Right cardiac atrium (tissue), 5 donors: ENCODE measurements at regions not wholly inside any gene's neighbourhood (a gene's known extent, or its start where the extent isn't known, plus 50 kb on each side); places are given as distances from the start of the nearest gene placed in this dataset.

Source experiments
- ATAC-seq, 2 donors: fragments of 200-7000 bp; cut with Tn5 transposase; one replicate each; pipeline versions ENCODE4 v1.8.0 to v1.9.1; 2020; ENCODE audit warnings: moderate library complexity in 2 of 2, mild to moderate bottlenecking in 1 of 2
- DNase-seq, 3 donors: peaks; one replicate each; pipeline ENCODE4 v3.0.0-alpha.2; 2020
- H3K27ac ChIP-seq: one replicate; pipeline ENCODE4 v1.5.1; 2013; ENCODE audit warnings: mild to moderate bottlenecking, low read length, control low read depth, moderate library complexity
- H3K27me3 ChIP-seq: one replicate; pipeline ENCODE4 v1.6.1; 2013; ENCODE audit not compliant: control insufficient read depth, insufficient read depth
- H3K4me1 ChIP-seq: one replicate; pipeline ENCODE4 v1.6.1; 2013; ENCODE audit warnings: low read length; ENCODE audit not compliant: control insufficient read depth, insufficient read depth
- H3K4me3 ChIP-seq: one replicate; pipeline ENCODE4 v1.5.1; 2013; ENCODE audit warnings: low read length, control low read depth
- H3K9me3 ChIP-seq: one replicate; pipeline ENCODE4 v1.6.1; 2013; ENCODE audit warnings: low read length; ENCODE audit not compliant: control insufficient read depth
- WGBS: extraction: QIAGEN DNeasy Blood & Tissue Kit; methylation state at CpG from one replicate; pipeline ENCODE4 v1.1.7; 2013; 5-methylcytosine and 5-hydroxymethylcytosine counted together
- intact Hi-C, 4 donors: fragments of 100-400 bp; cut with DNase I; formaldehyde crosslinking; loops; one replicate each; pipeline versions ENCODE4 v1.11.0 to v1.14.0; 2022 to 2023
- donor health status: healthy with polysubstance abuse.
- donor health status: DM: no; HTN: yes; CAD: no.
- donor health status: DM: no; HTN: no; CAD: no.
- donor health status: DM: no; HTN: yes; CAD: no; lungs with severe emphysema.
- donor health status: DM: yes; HTN: yes; CAD: no.

GRCh38 chr6:126117251-126117650 is 130.9 kb downstream of the TRMT11 start:
- Histone ChIP-seq H3K27ac (no peak overlapping the region), H3K4me1 (no peaks in the 10 kb centered on the region), H3K4me3 (no peak overlapping the region), H3K27me3 (no peaks in the 10 kb centered on the region), H3K9me3 (no peaks in the 10 kb centered on the region)
- intact Hi-C loops = no loop called here
- no peak for DNase-seq
- WGBS = 93% methylated on average over 2 of the region's 2 CpGs
- no peak for ATAC-seq

- intact Hi-C loops = no loop called here
- Histone ChIP-seq H3K9me3 (no peaks in the 10 kb centered on the region), H3K27ac (no peak overlapping the region), H3K4me1 (no peaks in the 10 kb centered on the region), H3K4me3 (no peak overlapping the region), H3K27me3 (no peaks in the 10 kb centered on the region)
- WGBS = 51% methylated on average over 4 of the region's 4 CpGs
- ATAC-seq (peak; percentile 65 to 84), DNase-seq (no peak)
Observed at GRCh38 chr6:126118058-126118755, 131.9 kb downstream of the TRMT11 start.

- Histone ChIP-seq H3K27me3 (no peaks in the 10 kb centered on the region), H3K27ac (no peak overlapping the region), H3K9me3 (no peaks in the 10 kb centered on the region), H3K4me1 (no peaks in the 10 kb centered on the region), H3K4me3 (no peak overlapping the region)
- DNase-seq = no peak
- ATAC-seq = no peak
- WGBS = 65% methylated on average over 2 of the region's 2 CpGs
- intact Hi-C loops = no loop called here
Observed at GRCh38 chr6:126118936-126119335, 132.6 kb downstream of the TRMT11 start.

- Histone ChIP-seq H3K4me1 (no peaks in the 10 kb centered on the region), H3K9me3 (no peaks in the 10 kb centered on the region), H3K4me3 (no peak overlapping the region), H3K27me3 (no peaks in the 10 kb centered on the region), H3K27ac (no peak overlapping the region)
- intact Hi-C loops = no loop called here
- WGBS = 15% methylated on average over 4 of the region's 4 CpGs
- peak; percentile 83 to 91 for ATAC-seq
- peak in 2 of 3 donors; percentile 17 to 48 for DNase-seq
Observed at GRCh38 chr6:126123226-126123625, 136.9 kb downstream of the TRMT11 start.

DNA sequence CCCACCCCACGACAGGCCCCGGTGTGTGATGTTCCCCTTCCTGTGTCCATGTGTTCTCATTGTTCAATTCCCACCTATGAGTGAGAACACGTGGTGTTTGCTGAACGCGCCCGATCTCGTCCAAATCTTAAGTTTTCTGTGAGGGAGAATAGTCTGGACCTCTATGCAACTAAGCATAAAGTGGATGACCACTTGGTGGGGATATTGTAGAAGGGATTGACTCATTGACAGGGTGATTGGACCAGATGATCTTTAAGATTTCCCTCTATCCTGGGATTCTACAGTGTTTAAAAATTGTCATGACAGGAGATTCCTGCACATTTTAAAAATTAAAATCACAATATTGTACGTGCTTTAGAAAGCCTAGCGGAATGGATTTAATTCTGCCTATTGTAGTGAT is 141.3 kb downstream of the TRMT11 start:
- Histone ChIP-seq H3K27me3 (no peaks in the 10 kb centered on the region), H3K4me1 (no peaks in the 10 kb centered on the region), H3K4me3 (no peak overlapping the region), H3K9me3 (no peaks in the 10 kb centered on the region), H3K27ac (no peak overlapping the region)
- DNase-seq (no peak), ATAC-seq (no peak)
- intact Hi-C loops = no loop called here
- 84% methylated on average over 9 of the region's 9 CpGs for WGBS

- Histone ChIP-seq H3K27ac (no peak overlapping the region), H3K4me1 (no peaks in the 10 kb centered on the region), H3K27me3 (no peaks in the 10 kb centered on the region), H3K9me3 (no peaks in the 10 kb centered on the region), H3K4me3 (no peak overlapping the region)
- no peak for DNase-seq
- 69% methylated on average over 2 of the region's 2 CpGs for WGBS
- ATAC-seq = no peak
- intact Hi-C loops = no loop called here
Observed at GRCh38 chr6:126131246-126131645, 144.9 kb downstream of the TRMT11 start.

GRCh38 chr6:126133984-126134383 is 147.6 kb downstream of the TRMT11 start:
- Histone ChIP-seq H3K27ac (no peak overlapping the region), H3K27me3 (no peaks in the 10 kb centered on the region), H3K9me3 (no peaks in the 10 kb centered on the region), H3K4me1 (no peaks in the 10 kb centered on the region), H3K4me3 (no peak overlapping the region)
- intact Hi-C loops = no loop called here
- no peak for DNase-seq
- ATAC-seq = no peak

DNA sequence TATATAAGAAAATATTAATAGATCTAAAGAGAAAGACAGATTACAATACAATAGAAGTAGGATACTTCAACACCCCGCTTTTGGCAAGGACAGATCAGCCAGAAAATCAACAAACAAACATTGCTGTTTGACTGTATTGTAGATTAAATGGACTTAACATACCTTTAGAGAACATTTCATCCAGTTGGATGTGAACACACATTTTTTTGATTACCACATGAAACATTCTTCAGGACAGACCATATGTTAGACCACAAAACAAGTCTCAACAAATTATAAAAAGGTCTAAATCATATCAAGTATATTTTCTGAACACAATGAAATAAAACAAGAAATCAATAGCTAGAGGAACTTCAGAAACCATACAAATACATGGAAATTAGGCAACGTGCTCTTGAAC is 148.2 kb downstream of the TRMT11 start:
- H3K4me3 ChIP-seq = no peak overlapping the region
- intact Hi-C loops = no loop called here
- no peaks in the 10 kb centered on the region for H3K27me3 ChIP-seq
- H3K27ac ChIP-seq = no peak overlapping the region
- WGBS = 88% methylated on average over 2 of the region's 2 CpGs
- DNase-seq (no peak), ATAC-seq (no peak)
- H3K4me1 ChIP-seq = no peaks in the 10 kb centered on the region
- H3K9me3 ChIP-seq = no peaks in the 10 kb centered on the region

DNA sequence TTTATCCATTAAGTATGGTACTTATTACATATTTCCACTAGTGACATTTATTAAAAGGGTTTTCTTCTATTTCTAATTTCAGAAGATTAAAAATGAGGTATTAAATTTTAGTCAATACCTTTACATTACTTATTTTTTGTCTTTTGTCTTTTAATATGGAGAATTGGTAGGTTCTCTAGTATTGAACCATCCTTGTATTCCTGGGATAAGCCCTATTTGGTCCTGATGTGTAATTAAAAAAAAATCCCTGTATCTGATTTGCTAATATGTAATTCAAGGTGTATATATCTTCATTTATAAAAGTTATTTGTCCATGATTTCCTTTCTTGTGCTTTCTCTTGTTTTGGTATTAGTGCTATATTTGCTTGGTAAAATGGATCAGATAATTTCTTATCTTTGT is 153.7 kb downstream of the TRMT11 start:
- Histone ChIP-seq H3K4me1 (no peaks in the 10 kb centered on the region), H3K4me3 (no peak overlapping the region), H3K27me3 (no peaks in the 10 kb centered on the region), H3K27ac (no peak overlapping the region), H3K9me3 (no peaks in the 10 kb centered on the region)
- intact Hi-C loops = no loop called here
- ATAC-seq (no peak), DNase-seq (no peak)

DNA sequence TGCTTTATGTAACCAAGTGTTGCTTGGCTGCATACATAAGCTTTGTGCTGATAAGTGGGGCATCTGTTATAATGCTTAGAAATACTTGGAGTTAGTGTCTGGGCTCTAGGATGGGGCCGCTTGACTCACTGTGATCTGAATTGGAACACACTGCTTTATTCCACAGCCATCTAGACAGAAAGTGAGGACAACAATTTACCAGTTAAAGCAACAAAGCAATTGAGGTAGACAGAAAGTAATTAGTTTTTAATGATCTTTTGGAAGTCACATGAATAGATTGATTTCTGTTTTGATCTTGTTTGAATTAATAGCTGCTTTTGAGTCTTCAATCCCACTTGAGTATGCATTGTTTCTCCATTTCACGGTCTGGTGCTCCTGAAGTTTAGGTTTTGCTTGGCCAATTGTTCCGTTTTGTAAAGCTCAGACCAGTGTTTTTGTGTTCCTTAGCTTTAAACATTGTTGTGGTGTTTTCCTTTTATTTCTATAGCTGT is 157.5 kb downstream of the TRMT11 start:
- Histone ChIP-seq H3K4me1 (no peaks in the 10 kb centered on the region), H3K27ac (no peak overlapping the region), H3K9me3 (no peaks in the 10 kb centered on the region), H3K4me3 (no peak overlapping the region), H3K27me3 (no peaks in the 10 kb centered on the region)
- no peak for ATAC-seq
- DNase-seq = no peak
- intact Hi-C loops = no loop called here
- 49% methylated on average over 3 of the region's 3 CpGs for WGBS

- ATAC-seq (no peak), DNase-seq (no peak)
- Histone ChIP-seq H3K4me1 (no peaks in the 10 kb centered on the region), H3K27me3 (no peaks in the 10 kb centered on the region), H3K9me3 (no peaks in the 10 kb centered on the region), H3K27ac (no peak overlapping the region), H3K4me3 (no peak overlapping the region)
- intact Hi-C loops = no loop called here
- 76% methylated on average over 6 of the region's 6 CpGs for WGBS
Observed at GRCh38 chr6:126145351-126145750, 159.0 kb downstream of the TRMT11 start.

DNA sequence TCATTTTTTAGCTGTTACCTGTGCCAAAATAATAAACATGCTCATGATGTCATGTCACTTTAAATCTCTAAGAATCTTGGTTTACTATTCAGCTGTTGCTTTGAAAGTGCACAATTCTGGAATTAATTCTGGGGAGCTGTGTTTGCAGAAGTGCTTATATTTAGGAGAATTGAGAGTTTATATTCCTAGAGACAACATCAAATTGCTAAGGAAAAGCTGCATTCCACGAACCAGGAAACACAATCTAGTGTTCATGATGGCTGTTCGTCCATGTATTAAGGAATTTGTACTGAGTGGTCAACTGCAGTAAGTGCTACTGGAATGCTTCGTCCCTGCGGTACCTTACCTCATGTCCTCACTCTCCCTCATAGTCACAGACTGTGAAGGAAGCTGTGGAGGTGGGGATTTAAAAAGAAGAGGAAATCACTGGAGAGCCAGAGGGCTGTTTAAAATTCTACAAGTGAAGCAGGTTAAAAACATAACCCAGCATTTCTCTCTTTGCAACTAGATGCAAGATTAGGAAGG is 161.0 kb downstream of the TRMT11 start:
- Histone ChIP-seq H3K9me3 (no peaks in the 10 kb centered on the region), H3K27me3 (no peaks in the 10 kb centered on the region), H3K4me1 (no peaks in the 10 kb centered on the region), H3K4me3 (no peak overlapping the region), H3K27ac (no peak overlapping the region)
- WGBS = 88% methylated on average over 4 of the region's 4 CpGs
- no peak for DNase-seq
- intact Hi-C loops = no loop called here
- ATAC-seq = no peak
